Neural crest cell (in vitro differentiated cells): ENCODE measurements at regions not wholly inside any gene's neighbourhood (a gene's known extent, or its start where the extent isn't known, plus 50 kb on each side); places are given as distances from the start of the nearest gene placed in this dataset.

Source experiments
- DNase-seq: peaks from one replicate; pipeline ENCODE4 v3.0.0; 2021; ENCODE audit warnings: low read depth, mixed read lengths, low spot score
- H3K27ac Mint-ChIP-seq: one replicate; pipeline ENCODE4 v1.8.0; 2021; ENCODE audit warnings: mild to moderate bottlenecking, mixed read lengths; ENCODE audit not compliant: unreplicated experiment
- H3K27me3 Mint-ChIP-seq: 2 replicates; pipeline ENCODE4 v1.8.0; 2021; ENCODE audit warnings: low read depth, mild to moderate bottlenecking, mixed read lengths
- H3K36me3 Mint-ChIP-seq: 2 replicates; pipeline ENCODE4 v1.8.0; 2021; ENCODE audit warnings: low read depth, mild to moderate bottlenecking, mixed read lengths
- H3K4me1 Mint-ChIP-seq: 2 replicates; pipeline ENCODE4 v1.8.0; 2021; ENCODE audit warnings: mixed read lengths
- H3K4me3 Mint-ChIP-seq: one replicate; pipeline ENCODE4 v1.8.0; 2021; ENCODE audit warnings: mild to moderate bottlenecking, mixed read lengths
- H3K9me3 Mint-ChIP-seq: 2 replicates; pipeline ENCODE4 v1.8.0; 2021; ENCODE audit warnings: mixed read lengths
- CTCF ChIP-seq: fragments of 200-600 bp; sonication (generic); conservative IDR thresholded peaks from 2 replicates; pipeline ENCODE4 v1.5.0; 2021; ENCODE audit warnings: antibody characterized with exemption, mild to moderate bottlenecking

- Mint-ChIP-seq H3K27me3 (no peaks in the 10 kb centered on the region), H3K9me3 (peaks cover 4% of the 10 kb centered on the region), H3K36me3 (no peaks in the 10 kb centered on the region), H3K4me3 (no peak overlapping the region), H3K4me1 (peaks cover 35% of the 10 kb centered on the region), H3K27ac (no peak overlapping the region)
- no peak for TF ChIP-seq CTCF
- no peak for DNase-seq
Observed at GRCh38 chr6:94227741-94228140, 808.4 kb upstream of the EPHA7 start.

GRCh38 chr6:94217836-94218235 is 798.5 kb upstream of the EPHA7 start:
- peaks cover 27% of the 10 kb centered on the region for H3K4me1 Mint-ChIP-seq
- no peak overlapping the region for H3K4me3 Mint-ChIP-seq
- no peaks in the 10 kb centered on the region for H3K27me3 Mint-ChIP-seq
- no peaks in the 10 kb centered on the region for H3K36me3 Mint-ChIP-seq
- H3K27ac Mint-ChIP-seq, result no peak overlapping the region
- H3K9me3 Mint-ChIP-seq, result peaks cover 3% of the 10 kb centered on the region
- TF ChIP-seq CTCF, result no peak
- DNase-seq, result no peak

- Mint-ChIP-seq H3K36me3 (no peaks in the 10 kb centered on the region), H3K4me3 (no peak overlapping the region), H3K9me3 (no peaks in the 10 kb centered on the region), H3K4me1 (peaks cover 30% of the 10 kb centered on the region), H3K27ac (no peak overlapping the region), H3K27me3 (no peaks in the 10 kb centered on the region)
- TF ChIP-seq CTCF, result no peak
- no peak for DNase-seq
Observed at GRCh38 chr6:94215552-94215951, 796.2 kb upstream of the EPHA7 start.

- DNase-seq, result no peak
- H3K27ac Mint-ChIP-seq, result no peak overlapping the region
- H3K27me3 Mint-ChIP-seq, result no peaks in the 10 kb centered on the region
- H3K4me1 Mint-ChIP-seq, result peaks cover 30% of the 10 kb centered on the region
- no peak overlapping the region for H3K4me3 Mint-ChIP-seq
- no peak for TF ChIP-seq CTCF
- H3K36me3 Mint-ChIP-seq, result no peaks in the 10 kb centered on the region
- H3K9me3 Mint-ChIP-seq, result no peaks in the 10 kb centered on the region
Observed at GRCh38 chr6:94213226-94213625, 793.9 kb upstream of the EPHA7 start.

GRCh38 chr6:94196891-94197290 is 777.5 kb upstream of the EPHA7 start:
- Mint-ChIP-seq H3K4me1 (no peaks in the 10 kb centered on the region), H3K27ac (no peak overlapping the region), H3K36me3 (no peaks in the 10 kb centered on the region), H3K27me3 (no peaks in the 10 kb centered on the region), H3K4me3 (no peak overlapping the region), H3K9me3 (no peaks in the 10 kb centered on the region)
- DNase-seq, result no peak
- no peak for TF ChIP-seq CTCF

- no peaks in the 10 kb centered on the region for H3K4me1 Mint-ChIP-seq
- H3K27me3 Mint-ChIP-seq, result no peaks in the 10 kb centered on the region
- TF ChIP-seq CTCF, result no peak
- no peak for DNase-seq
- H3K9me3 Mint-ChIP-seq, result peaks cover 5% of the 10 kb centered on the region
- no peak overlapping the region for H3K4me3 Mint-ChIP-seq
- H3K27ac Mint-ChIP-seq, result no peak overlapping the region
- H3K36me3 Mint-ChIP-seq, result no peaks in the 10 kb centered on the region
Observed at GRCh38 chr6:94190030-94190429, 770.7 kb upstream of the EPHA7 start.
